Peyer's patch (tissue), 4 donors: ENCODE measurements at regions not wholly inside any gene's neighbourhood (a gene's known extent, or its start where the extent isn't known, plus 50 kb on each side); places are given as distances from the start of the nearest gene placed in this dataset.

Source experiments
- DNase-seq, 3 donors: peaks; one replicate each; pipeline ENCODE4 v3.0.0-alpha.2; 2017 to 2019
- H3K27ac ChIP-seq, 4 donors: fragments of 200-600 bp; sonication (generic); one replicate each; pipeline ENCODE4 v1.5.1; 2016 to 2019
- H3K27me3 ChIP-seq, 2 donors: fragments of 200-600 bp; sonication (generic); one replicate each; pipeline ENCODE4 v1.5.1; 2019
- H3K36me3 ChIP-seq, 3 donors: fragments of 200-600 bp; sonication (generic); one replicate each; pipeline ENCODE4 v1.5.1; 2016 to 2019
- H3K4me1 ChIP-seq, 4 donors: fragments of 200-600 bp; sonication (generic); one replicate each; pipeline ENCODE4 v1.5.1; 2016 to 2019
- H3K4me3 ChIP-seq, 4 donors: fragments of 200-600 bp; sonication (generic); 1 replicate in 3 of 4; 2 replicates in 1 of 4; pipeline ENCODE4 v1.5.1; 2016 to 2019; ENCODE audit warnings: mild to moderate bottlenecking in 1 of 4
- H3K9me3 ChIP-seq, 4 donors: fragments of 200-600 bp; sonication (generic); one replicate each; pipeline ENCODE4 v1.5.1; 2016 to 2019; ENCODE audit warnings: mild to moderate bottlenecking in 1 of 4
- POLR2A ChIP-seq, 2 donors: fragments of 450-650 bp; IDR thresholded peaks; one replicate each; pipeline ENCODE4 v1.5.1; 2017; ENCODE audit warnings: antibody characterized with exemption in 2 of 2, mild to moderate bottlenecking in 2 of 2, moderate library complexity in 2 of 2
- TF ChIP-seq, protein P1 (sequence below), 6 experiments: fragments of 450-650 bp in 4 of 6; fragments of 200-600 bp in 2 of 6; sonication (generic) in 1 of 6; IDR thresholded peaks; one replicate each; pipeline ENCODE4 v1.5.1; 2017 to 2019; ENCODE audit warnings: antibody characterized with exemption in 6 of 6, mild to moderate bottlenecking in 3 of 6, moderate library complexity in 1 of 6

DNA sequence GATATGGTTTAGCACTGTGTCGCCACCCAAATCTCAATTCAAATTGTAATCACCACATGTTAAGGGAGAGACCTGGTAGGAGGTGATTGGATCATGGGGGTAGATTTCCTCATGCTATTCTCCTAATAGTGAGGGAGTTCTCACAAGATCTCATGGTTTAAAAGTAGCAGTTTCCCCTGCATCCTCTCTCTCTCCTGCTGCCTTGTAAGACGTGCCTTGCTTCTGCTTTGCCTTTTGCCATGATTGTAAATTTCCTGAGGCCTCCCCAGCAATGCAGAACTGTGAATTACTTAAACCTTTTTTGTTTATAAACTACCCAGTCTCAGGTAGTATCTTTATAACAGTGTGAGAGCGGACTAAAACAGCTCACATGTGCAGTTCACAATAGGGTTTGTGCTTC, 1668.7 kb upstream of the RAG2 start:
- Histone ChIP-seq H3K27ac (no peak overlapping the region), H3K36me3 (no peaks in the 10 kb centered on the region), H3K4me1 (no peaks in the 10 kb centered on the region), H3K4me3 (no peak overlapping the region), H3K9me3 (no peaks in the 10 kb centered on the region), H3K27me3 (no peaks in the 10 kb centered on the region)
- TF ChIP-seq POLR2A (IDR thresholded peaks at IDR 0.05) = no peak
- TF ChIP-seq, protein P1, sequence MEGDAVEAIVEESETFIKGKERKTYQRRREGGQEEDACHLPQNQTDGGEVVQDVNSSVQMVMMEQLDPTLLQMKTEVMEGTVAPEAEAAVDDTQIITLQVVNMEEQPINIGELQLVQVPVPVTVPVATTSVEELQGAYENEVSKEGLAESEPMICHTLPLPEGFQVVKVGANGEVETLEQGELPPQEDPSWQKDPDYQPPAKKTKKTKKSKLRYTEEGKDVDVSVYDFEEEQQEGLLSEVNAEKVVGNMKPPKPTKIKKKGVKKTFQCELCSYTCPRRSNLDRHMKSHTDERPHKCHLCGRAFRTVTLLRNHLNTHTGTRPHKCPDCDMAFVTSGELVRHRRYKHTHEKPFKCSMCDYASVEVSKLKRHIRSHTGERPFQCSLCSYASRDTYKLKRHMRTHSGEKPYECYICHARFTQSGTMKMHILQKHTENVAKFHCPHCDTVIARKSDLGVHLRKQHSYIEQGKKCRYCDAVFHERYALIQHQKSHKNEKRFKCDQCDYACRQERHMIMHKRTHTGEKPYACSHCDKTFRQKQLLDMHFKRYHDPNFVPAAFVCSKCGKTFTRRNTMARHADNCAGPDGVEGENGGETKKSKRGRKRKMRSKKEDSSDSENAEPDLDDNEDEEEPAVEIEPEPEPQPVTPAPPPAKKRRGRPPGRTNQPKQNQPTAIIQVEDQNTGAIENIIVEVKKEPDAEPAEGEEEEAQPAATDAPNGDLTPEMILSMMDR (IDR thresholded peaks at IDR 0.05) = no peak
- DNase-seq = no peak

DNA sequence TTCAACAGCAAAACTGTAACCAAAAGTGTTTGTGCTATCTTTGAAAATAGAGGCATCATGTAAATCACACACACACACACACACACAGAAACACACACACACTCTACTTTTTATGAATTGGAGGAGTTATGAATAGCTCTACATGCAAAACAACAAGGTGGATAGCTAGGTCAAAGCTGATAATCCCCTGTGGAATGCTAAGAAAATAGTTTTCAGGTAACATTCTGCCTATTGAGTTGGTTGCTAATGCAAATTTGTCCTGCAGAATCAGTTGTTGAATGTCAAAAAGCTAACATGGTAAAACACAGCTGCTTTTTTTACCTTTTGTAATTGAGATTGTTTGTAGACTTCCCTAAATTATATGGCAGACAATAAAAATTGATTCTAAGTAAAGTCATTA, 1658.4 kb upstream of the RAG2 start:
- no peak for DNase-seq
- Histone ChIP-seq H3K4me3 (no peak overlapping the region), H3K4me1 (no peaks in the 10 kb centered on the region), H3K27me3 (no peaks in the 10 kb centered on the region), H3K36me3 (no peaks in the 10 kb centered on the region), H3K27ac (no peak overlapping the region), H3K9me3 (no peaks in the 10 kb centered on the region)
- no peak for TF ChIP-seq POLR2A (IDR thresholded peaks at IDR 0.05)
- TF ChIP-seq, protein P1 (IDR thresholded peaks at IDR 0.05) = no peak

DNA sequence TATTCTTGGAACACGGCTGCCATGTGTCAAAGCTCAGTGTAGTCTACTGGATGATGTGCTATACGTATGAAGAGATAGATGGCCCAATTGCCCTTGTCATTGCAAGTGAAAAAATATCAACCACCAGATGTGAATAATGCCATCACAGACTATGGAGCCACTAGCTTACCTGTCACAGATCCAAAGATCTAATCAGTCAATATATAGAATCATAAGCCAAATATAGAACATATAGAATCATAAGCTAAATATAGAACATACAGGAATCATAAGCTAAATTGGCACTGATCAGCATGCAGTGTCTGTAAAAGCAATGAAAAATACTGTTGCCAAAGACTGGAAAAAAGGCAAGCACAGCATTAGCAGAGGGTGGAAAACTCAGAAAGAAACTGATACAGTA, 1656.9 kb upstream of the RAG2 start:
- no peak for DNase-seq
- Histone ChIP-seq H3K4me1 (no peaks in the 10 kb centered on the region), H3K9me3 (no peaks in the 10 kb centered on the region), H3K27ac (no peak overlapping the region), H3K27me3 (no peaks in the 10 kb centered on the region), H3K4me3 (no peak overlapping the region), H3K36me3 (no peaks in the 10 kb centered on the region)
- TF ChIP-seq, protein P1 (IDR thresholded peaks at IDR 0.05) = no peak
- no peak for TF ChIP-seq POLR2A (IDR thresholded peaks at IDR 0.05)

DNA sequence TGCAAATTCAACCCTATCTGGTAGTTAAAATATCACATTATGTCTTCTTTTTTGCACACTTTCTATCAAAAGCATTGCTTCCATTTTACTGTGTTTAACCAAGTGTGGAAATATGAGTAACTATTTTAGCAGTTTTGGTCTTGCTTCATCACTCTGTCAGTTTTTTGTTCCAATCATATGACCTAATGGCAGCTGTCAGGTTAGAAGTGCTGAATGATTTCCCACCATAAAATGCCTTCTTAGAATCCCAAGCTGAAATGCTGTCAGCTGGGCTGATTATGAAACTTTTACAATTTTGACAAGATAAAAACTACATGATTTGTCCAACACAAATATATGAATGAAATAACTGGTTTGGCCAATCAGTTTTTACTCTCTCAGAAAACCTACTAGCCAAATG, 1654.6 kb upstream of the RAG2 start:
- no peaks in the 10 kb centered on the region for H3K27me3 ChIP-seq
- no peaks in the 10 kb centered on the region for H3K4me1 ChIP-seq
- H3K27ac ChIP-seq = no peak overlapping the region
- H3K36me3 ChIP-seq = no peaks in the 10 kb centered on the region
- no peak for DNase-seq
- H3K9me3 ChIP-seq = no peaks in the 10 kb centered on the region
- no peak overlapping the region for H3K4me3 ChIP-seq
- TF ChIP-seq POLR2A (IDR thresholded peaks at IDR 0.05) = no peak
- TF ChIP-seq, protein P1 (IDR thresholded peaks at IDR 0.05) = no peak

DNA sequence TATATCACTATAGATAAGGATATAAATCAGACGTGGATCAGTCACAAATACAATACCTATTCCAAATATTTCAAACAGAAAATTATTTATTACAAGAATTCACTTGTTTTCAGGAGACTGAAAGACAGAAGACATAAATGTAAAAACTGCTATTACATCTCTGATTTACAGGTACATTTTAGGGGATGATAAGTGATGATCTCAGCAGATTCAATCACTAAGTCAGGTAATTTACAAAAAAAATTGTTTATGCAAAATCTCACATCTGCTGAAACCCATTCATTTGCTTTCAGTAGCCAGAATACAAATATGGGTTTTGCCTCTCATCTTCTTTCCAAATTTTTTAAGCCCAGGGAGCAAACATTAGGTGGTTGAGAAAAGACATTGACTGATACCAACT, 1648.4 kb upstream of the RAG2 start:
- no peak for DNase-seq
- Histone ChIP-seq H3K9me3 (no peaks in the 10 kb centered on the region), H3K4me3 (no peak overlapping the region), H3K4me1 (no peaks in the 10 kb centered on the region), H3K27me3 (no peaks in the 10 kb centered on the region), H3K36me3 (no peaks in the 10 kb centered on the region), H3K27ac (no peak overlapping the region)
- no peak for TF ChIP-seq POLR2A (IDR thresholded peaks at IDR 0.05)
- TF ChIP-seq, protein P1 (IDR thresholded peaks at IDR 0.05) = no peak

DNA sequence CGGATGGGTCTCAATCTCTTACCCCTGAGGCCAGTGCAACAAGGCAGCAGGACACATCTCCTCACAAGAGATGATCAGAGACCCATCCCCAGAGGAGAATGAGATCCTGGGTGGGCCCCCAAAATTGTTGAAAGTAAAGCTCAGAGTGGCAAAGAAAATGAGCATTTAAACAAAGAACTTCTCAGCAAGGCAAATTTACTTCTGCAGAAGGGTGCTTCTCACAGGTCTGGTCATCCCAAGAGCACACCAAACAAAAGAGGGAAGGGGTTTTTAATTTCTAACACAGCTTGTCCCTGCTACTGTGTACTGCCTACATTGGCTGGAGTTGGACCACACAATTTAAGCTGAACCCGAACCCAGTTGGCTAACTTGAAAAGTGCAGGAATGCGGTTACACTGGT, 1628.6 kb upstream of the RAG2 start:
- H3K4me1 ChIP-seq = no peaks in the 10 kb centered on the region
- H3K4me3 ChIP-seq = no peak overlapping the region
- no peaks in the 10 kb centered on the region for H3K27me3 ChIP-seq
- H3K9me3 ChIP-seq = peaks cover 0 to 8% (median 0%) of the 10 kb centered on the region in 4 donors
- H3K27ac ChIP-seq = no peak overlapping the region
- no peak for TF ChIP-seq POLR2A (IDR thresholded peaks at IDR 0.05)
- TF ChIP-seq, protein P1 (IDR thresholded peaks at IDR 0.05) = no peak
- H3K36me3 ChIP-seq = no peaks in the 10 kb centered on the region
- DNase-seq = no peak
